SU-DHL-6 (cell line): ENCODE measurements at regions not wholly inside any gene's neighbourhood (a gene's known extent, or its start where the extent isn't known, plus 50 kb on each side); places are given as distances from the start of the nearest gene placed in this dataset.
"Not testable (repeated sequence)": the region's sequence is repeated elsewhere in the genome, so short reads cannot be mapped to it uniquely, and the experiment has no call there.

Experiments
- EZH2phosphoT487 ChIP-seq: fragments of 200-600 bp; sonication (generic), shearing (Covaris generic); conservative IDR thresholded peaks from 2 replicates; pipeline ENCODE4 v1.6.1; 2018; ENCODE audit warnings: mild to moderate bottlenecking, antibody characterized with exemption, low read length, moderate library complexity, mixed read lengths
- TF ChIP-seq, protein P1 (sequence below): fragments of 200-600 bp; sonication (generic); IDR thresholded peaks from one replicate; pipeline ENCODE4 v1.5.1; 2017; ENCODE audit warnings: antibody characterized with exemption, mild to moderate bottlenecking, low read length, moderate library complexity; ENCODE audit not compliant: insufficient read depth, poor library complexity, severe bottlenecking

DNA sequence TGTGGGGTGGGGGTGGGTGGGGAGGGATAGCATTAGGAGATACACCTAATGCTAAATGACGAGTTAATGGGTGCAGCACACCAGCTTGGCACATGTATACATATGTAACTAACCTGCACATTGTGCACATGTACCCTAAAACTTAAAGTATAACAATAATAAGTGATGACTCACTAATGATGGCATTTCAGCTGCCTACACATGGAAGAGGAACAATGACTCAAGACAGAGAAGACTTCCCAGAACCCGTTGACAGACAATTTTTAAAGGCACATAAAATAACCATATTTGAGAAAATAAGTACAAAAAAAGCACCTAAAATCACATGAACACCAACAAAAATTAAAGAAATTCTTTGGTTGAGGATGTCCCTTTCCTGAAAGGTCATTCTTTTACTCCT is 107.3 kb downstream of the FANCF start:
- TF ChIP-seq, protein P1, sequence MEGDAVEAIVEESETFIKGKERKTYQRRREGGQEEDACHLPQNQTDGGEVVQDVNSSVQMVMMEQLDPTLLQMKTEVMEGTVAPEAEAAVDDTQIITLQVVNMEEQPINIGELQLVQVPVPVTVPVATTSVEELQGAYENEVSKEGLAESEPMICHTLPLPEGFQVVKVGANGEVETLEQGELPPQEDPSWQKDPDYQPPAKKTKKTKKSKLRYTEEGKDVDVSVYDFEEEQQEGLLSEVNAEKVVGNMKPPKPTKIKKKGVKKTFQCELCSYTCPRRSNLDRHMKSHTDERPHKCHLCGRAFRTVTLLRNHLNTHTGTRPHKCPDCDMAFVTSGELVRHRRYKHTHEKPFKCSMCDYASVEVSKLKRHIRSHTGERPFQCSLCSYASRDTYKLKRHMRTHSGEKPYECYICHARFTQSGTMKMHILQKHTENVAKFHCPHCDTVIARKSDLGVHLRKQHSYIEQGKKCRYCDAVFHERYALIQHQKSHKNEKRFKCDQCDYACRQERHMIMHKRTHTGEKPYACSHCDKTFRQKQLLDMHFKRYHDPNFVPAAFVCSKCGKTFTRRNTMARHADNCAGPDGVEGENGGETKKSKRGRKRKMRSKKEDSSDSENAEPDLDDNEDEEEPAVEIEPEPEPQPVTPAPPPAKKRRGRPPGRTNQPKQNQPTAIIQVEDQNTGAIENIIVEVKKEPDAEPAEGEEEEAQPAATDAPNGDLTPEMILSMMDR, result not testable (repeated sequence)
- not testable (repeated sequence) for TF ChIP-seq EZH2phosphoT487
